ENCODE measurements at regions not wholly inside any gene's neighbourhood (a gene's known extent, or its start where the extent isn't known, plus 50 kb on each side); places are given as distances from the start of the nearest gene placed in this dataset.

DNA sequence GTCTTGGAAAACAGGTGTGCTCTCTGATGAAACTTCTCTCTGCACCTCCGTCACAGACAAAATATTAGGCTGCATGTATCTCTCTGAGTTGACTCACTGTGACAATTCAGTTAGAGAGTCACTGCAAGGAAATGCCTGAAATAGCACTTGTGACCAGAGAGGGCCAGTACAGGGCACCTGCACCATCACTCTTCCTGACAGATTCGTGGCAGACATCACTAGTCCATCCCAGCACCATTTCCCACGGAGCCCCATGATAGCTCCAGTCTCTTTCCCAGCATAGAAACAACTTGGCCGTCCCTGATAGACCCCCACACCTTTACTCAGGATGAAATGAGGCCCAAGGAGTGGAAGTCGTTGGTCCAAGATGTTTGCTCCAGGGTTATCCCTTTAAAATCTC, 73.3 kb upstream of the ISX start:
- no peak overlapping the region for H3K4me3 ChIP-seq (ENCODE audit: low read depth, low read length)
- no peak for DNase-seq (ENCODE audit: low read depth)

DNA sequence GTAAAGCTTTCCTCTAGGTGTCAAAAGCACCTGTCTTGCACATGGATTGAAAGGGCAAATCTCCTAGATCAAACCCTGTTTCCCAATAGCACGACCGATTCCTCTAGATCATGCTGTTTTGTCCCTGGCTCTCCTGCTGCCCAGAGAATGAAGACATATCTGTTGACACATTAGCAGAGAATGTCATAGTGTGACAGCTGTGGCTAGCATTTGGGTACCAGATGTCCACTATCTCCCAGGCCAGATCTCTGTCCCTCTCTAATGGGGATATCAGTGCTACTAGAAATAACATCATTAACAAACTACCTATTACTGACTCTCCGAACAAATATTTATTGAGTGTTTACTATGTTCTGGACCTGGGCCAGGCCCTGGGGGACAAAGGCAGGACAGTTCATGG, 72.4 kb upstream of the ISX start:
- no peak for DNase-seq (ENCODE audit: low read depth)
- H3K4me3 ChIP-seq (ENCODE audit: low read depth, low read length) = no peak overlapping the region

DNA sequence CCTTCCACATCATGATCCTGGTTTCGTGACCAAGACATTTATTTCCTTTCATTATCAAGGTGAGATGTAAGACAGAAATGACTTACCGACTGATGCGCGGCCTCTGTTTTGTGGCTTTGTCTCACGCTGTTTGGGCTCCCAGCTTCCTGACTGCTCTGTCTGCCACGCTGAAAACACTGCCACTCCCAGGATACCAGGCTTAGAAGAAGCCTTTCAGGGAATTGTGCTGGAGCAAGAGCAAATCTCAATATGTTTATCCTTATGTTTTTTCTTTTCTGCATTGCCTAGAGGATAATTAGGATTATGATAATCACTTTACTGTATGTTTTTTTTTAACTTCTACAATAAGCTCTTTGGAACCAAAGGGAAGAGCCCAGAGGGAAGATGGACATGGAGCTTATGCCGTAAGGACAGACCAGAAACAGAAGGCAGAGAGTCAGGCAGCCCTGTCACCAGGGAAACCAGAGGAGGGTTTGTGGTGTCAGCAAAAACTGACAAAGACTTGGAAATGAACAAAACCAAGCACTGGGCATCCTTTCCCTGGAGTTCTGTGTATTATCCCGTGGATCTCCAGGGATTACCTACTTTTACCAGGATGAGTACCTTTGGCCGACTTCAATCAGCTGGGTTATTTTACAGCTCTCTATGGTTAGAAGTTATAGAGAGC, 68.2 kb upstream of the ISX start:
- no peak overlapping the region for H3K4me3 ChIP-seq (ENCODE audit: low read depth, low read length)
- no peak for DNase-seq (ENCODE audit: low read depth)

DNA sequence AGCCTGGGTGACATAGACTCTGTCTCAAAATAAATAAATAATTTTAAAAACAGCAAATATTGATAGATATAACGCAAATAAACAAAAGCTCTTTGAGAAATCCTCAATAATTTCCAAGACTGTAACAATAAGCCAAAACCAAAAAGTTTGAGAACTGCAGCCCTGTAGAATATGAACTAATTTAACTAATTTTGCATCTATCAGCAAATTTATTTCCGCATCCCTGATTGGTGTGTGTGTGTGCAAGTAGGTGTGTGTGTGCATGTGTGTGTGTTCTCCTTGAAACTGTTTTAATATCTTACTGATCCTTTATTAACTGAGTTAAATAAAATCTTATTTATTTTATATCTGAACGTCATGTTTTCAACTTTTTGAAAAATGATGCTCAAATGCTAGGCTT, 67.0 kb upstream of the ISX start:
- H3K4me3 ChIP-seq (ENCODE audit: low read depth, low read length) = no peak overlapping the region
- DNase-seq (ENCODE audit: low read depth) = no peak

DNA sequence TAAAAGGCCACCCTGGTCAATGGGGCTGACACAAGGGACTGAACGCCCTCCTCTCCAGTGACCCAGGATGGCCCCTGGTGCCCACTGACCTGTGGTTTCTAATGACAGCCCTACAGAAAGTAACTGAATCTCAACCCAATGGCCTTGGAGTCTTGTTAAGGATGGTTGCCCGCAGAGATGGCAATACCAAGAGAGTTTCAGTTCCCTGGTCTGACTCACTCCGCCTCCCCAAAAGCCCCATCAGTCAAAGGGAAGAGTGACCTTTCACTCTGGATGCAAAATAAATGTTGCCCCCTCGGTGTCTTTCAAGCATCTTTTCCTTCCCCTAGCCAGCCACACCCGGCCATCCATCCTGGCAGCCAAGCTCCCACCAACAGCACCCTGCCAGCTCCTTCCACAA, 57.7 kb upstream of the ISX start:
- no peak for DNase-seq (ENCODE audit: low read depth)
- H3K4me3 ChIP-seq (ENCODE audit: low read depth, low read length) = no peak overlapping the region

DNA sequence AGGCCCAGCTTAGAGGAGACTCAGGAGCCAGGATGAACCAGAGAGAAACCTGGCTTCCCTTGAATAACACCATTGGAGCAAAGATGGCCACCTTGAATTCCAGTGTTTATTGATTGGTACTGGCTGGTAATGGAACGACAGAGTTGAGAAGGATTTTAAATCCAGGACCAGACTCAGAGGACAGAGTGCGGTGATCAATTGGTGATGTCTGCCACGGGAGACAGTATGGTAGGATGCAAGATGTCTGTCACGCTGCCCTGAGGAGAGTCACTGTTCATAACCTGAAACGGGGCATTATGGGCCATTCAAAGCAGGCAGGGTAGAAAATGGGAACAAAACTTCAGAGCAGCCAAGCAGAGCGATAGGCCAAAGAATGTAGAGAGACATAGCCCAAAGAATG, 55.4 kb upstream of the ISX start:
- no peak for DNase-seq (ENCODE audit: low read depth)
- H3K4me3 ChIP-seq (ENCODE audit: low read depth, low read length) = no peak overlapping the region

- no peak overlapping the region for H3K4me3 ChIP-seq (ENCODE audit: low read depth, low read length)
- DNase-seq (ENCODE audit: low read depth) = no peak
Observed at GRCh38 chr22:35014812-35015211, 51.1 kb upstream of the ISX start.

Measured in skeletal muscle cell (primary cell).